GM18507 (cell line): ENCODE measurements at regions not wholly inside any gene's neighbourhood (a gene's known extent, or its start where the extent isn't known, plus 50 kb on each side); places are given as distances from the start of the nearest gene placed in this dataset.

Experiments
- DNase-seq: peaks from one replicate; pipeline ENCODE4 v3.0.0; 2011; ENCODE audit warnings: low read depth; ENCODE audit not compliant: insufficient read length; ENCODE audit errors: extremely low spot score
- FAIRE-seq: peaks from 2 replicates; lab custom pipeline; 2011; peaks lifted over from hg19 to GRCh38; lab: Jason Lieb, UNC

DNA sequence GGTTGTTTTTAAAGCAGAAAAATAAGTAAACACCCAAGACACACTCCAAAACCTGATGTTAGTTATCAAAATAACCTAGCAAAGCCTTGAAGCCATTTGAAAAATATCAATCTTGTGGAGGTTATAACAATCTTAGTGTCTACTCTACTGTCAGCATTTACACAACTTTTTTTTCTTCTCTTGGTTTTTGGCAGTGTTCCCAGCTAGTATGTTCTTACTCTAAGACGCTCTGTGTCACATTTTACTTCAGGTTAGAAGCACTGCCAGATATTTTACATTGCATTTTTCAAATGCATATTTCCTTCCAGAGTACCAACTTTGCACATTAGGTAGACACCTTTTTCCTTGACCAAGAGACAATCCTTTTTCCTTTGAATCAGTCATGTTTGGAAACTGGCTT, 114.0 kb upstream of the INPP4B start:
- DNase-seq (no peak), FAIRE-seq (no peak)

DNA sequence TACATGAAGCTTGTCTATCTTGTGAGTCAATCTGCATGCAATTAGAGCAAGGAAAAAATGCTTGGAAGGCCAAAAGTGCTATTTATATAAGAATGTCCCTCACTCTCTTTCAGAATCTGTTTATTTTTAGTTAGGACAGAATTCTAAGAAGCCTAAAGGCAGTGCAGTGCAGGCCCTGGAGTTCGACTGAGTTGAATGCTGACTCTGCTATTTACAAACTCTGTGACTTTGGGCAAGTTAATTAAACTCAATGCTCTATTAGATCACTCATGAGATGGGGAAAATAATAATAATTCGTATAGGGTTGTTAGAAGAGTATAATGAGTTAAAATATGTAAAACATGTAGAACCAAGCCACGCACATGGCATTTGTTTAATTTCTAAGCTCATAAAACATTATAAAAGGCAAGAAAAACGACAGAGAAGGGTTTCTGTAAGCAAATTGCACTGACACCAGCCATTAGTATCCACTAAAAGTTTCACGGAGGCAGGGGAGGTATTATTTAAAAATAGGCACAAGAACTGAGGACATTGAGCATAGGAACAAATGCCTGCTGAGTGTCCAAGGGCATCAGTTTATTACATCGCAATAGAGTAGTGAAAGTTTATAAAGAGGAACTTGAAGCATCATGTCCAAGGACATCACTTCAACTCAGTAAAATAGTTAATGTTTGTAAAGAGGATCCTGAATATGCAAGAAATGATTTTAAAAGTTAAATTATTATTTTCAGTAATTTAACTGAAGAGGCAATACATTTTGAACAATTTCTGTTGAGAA, 115.0 kb upstream of the INPP4B start:
- FAIRE-seq (no peak), DNase-seq (no peak)

DNA sequence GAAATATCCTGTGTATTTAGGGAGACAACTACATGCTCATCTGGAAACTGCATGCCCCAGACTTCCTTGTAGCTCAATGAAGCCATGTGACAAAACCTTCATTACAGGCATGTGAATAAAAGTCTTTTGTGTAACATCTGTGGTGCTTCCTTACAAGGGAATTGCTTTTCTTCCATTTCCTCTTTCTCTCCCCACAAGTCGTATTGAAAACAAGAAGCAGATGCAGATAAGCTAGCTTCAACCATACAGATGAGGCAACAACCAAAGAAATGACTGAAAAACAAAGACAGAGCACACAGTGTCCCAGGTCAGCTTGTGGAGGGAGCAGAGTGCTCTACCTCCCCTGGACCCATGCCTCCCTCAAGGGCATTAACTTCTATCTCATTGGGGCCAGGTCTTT, 115.8 kb upstream of the INPP4B start:
- FAIRE-seq, result no peak

DNA sequence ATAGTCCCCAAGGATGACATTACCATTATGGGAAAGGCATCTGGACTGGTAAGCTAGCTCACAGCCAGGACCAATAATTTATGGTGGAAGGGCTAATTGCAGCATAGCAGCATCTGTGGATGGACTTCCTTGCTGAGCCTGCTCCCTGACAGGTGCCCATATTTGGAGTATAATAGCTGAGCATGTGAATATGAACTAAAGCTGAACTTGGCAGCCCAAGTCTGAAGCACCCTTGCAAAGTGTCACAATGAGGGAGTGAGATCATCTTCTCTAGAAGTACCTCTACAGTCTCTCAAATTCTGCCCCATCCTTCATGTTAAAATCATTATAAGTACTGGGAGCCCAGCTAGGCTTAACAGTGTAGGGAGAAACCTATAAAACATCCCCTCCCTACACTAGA, 128.2 kb upstream of the INPP4B start:
- FAIRE-seq (no peak), DNase-seq (no peak)

More for the DNA sequence above, 115.8 kb upstream of the INPP4B start:
- DNase-seq, result no peak

DNA sequence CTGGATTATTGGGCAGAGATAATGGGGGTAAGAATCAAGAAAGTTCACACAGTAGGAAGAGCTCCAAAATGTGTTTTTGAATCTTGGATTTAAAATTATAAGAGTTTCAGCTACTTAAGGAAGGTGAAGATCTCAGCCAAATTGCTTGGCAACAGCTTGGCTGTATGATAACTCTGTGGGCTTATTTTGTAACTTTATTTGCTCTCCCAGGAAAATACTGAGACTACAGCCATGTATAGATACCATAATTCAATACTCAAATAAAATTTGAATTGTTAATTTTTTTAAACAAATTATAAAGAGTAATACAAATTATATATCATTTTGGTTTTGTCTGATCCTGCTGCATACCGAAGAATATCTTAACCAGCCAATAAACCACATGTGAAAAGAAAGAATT, 129.5 kb upstream of the INPP4B start:
- no peak for FAIRE-seq
- DNase-seq, result no peak

DNA sequence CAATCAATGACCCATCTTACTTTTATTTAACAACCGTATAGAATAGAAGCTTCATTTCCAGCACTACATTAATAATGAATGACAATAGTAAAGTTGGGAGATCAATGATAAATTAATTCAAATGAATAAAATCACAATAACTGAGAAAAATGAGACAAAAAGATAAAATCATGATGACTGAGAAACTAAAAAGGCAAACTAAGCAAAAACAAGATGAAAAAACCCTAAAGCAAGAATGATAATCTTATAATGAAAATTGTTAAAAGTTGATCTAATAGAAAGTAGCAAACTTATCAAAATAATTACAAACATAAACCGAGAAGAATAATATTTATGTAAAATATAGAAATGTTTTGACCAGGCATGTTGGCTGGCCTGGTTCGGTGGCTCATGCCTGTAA, 130.4 kb upstream of the INPP4B start:
- FAIRE-seq (no peak), DNase-seq (no peak)

DNA sequence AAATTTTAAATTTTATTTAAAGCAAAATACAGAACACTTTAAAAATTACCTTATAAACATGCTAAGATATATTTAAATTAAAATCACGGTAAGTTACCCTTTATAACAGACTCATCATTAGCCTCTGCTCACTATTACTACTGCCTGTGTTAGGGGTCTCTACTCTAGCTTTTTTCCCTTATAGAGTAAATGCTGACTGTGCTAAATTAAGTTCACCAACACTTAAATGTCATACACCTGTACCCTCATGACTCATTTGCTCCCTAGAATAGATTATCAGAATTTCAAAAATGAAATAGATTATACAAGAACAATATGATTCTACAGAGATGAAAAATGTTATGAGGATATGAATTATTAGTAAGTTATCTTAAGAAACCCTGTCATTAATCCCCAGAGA, 131.1 kb upstream of the INPP4B start:
- DNase-seq (no peak), FAIRE-seq (no peak)

DNA sequence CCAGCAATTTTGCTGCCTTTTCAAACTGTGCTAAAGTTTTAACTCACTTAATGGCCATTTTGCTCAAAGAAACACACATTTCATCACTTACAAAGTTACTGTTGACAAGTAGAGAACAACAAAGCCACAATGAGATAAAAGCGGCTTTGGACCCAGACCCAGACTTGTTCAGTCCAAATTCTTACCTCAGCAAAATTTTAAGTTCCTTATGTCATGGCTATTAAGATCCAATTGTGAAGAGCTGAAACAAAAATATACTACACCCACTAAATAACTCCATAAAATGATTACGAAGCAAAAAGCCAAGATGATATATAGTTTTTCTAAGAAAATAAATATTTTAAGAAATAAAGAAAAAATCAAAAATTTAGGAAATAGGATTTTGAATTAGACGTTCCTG, 137.0 kb upstream of the INPP4B start:
- no peak for FAIRE-seq
- DNase-seq, result no peak

DNA sequence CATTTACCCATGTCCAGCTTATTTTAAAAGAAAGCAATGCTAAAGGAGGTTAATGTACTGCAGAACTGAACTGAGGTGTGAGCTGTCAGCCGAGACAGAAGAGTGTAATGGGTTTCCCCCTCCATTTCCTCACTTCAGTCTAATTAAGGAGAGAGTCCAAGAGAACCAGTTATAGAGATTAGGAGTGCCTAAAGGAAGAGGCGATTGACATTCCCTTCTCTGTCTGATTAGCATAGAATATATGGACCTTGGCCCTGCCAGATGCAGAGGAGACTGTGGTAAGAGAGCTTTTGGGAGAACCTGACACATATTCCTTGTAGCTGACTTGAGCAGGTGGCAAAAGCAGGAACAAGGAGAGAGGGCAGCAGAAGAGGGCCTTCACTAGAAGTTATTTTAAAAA, 137.5 kb upstream of the INPP4B start:
- no peak for FAIRE-seq
- no peak for DNase-seq

DNA sequence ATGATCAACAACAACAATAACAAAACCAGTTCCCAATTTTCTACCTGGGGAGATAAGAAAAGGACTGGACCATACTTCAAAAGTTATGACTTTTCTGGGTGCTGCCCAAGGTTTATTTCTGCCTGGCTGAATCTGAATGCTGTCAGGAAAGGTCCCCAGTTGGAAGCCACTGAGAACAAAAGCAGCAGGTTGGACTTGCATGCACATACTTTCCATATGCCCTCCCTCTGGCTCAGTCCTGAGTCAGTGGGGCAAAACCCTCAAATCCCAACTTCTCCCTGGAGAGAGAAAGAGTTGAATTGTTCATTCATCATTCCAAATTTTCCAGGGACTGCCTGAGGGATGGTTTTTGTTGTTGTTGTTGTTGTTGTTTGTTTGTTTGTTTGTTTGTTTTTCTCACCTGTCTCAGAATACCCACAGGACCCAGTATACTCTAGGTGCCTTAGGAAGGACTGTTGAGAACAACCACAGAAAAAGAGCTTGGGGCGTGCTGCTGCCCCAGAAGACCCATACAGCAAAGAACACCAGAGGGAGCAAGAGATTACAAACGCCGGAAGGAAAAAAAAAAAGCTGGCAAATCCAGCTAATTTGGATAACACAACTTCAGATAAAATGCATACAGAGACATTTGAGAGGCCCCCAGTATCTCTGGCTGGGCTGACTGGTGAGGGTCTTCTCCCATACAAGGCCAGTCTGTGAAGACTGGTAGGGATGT, 138.9 kb upstream of the INPP4B start:
- DNase-seq, result no peak
- no peak for FAIRE-seq

DNA sequence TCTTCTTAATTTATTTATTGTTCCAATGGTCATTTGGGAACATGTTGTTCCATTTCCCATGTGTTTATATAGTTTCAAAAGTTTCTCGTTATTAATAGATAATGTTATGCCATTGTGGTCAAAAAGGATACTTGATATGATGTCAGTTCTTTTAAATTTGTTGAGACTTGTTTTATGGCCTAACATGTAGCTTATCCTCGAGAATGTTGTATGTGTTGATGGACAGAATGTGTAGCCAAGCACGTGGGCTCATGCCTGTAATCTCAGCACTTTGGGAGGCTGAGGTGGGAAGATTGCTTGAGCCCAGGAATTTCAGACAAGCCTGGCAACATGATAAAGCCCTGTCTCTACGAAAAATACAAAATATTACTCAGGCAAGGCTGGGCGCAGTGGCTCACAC, 168.5 kb upstream of the USP38 start:
- no peak for FAIRE-seq
- no peak for DNase-seq

DNA sequence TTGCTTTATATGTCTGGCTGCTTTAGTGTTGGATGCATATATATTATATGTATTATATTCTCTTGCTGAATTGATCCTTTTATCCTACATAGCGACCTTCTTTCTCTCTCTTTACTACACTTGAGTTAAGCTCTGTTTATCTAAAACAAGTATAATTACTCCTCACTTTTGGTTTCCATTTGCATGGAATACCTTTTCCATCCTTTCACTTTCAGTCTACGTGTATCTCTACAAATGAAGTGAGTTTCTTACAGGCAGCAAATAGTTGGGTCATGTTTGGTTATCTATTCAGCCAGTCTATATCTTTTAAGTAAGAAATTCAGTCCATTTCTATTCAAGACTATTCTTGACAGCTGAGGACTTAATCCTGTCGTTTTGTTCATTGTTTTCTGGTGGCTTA, 167.5 kb upstream of the USP38 start:
- no peak for FAIRE-seq

DNA sequence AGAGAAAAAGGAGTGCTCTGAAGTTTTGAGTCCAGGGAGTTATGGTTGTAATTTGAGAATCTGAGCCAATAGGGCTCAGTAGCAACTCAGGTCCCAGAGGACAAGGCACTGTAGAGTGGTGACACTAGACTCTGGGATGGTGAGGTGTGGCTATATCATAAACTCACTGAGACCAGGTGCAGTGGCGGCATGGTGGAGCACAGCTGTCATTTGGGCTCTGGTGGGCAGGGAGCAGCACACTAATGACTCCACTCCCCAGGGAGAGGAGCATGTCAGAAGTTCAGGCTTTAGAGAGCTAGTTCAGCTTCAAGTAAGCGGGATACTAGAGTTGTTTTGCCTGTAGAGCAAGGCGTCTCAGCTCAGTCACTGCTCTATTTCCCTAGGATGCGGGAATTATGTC, 165.4 kb upstream of the USP38 start:
- no peak for FAIRE-seq
- no peak for DNase-seq

More for the DNA sequence above, 167.5 kb upstream of the USP38 start:
- no peak for DNase-seq

DNA sequence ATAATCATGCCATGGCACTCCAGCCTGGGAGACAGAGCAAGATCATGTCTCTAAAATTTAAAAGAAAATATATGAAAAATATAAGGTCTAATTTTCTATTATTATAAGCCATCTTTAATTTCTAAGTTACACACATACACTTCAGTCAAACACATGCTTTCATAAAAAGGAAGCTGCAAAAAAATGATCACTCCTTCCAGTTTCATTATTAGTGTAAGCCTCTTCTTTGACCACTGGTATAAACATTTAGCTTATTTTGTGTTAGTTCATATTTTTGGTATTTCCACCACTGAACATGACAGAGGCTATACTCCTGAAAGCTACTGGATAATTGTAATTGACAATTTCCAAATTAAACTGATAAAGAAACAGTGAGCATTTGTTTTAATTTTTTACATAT, 163.3 kb upstream of the USP38 start:
- DNase-seq (peak; percentile 36), FAIRE-seq (peak; percentile 62)

DNA sequence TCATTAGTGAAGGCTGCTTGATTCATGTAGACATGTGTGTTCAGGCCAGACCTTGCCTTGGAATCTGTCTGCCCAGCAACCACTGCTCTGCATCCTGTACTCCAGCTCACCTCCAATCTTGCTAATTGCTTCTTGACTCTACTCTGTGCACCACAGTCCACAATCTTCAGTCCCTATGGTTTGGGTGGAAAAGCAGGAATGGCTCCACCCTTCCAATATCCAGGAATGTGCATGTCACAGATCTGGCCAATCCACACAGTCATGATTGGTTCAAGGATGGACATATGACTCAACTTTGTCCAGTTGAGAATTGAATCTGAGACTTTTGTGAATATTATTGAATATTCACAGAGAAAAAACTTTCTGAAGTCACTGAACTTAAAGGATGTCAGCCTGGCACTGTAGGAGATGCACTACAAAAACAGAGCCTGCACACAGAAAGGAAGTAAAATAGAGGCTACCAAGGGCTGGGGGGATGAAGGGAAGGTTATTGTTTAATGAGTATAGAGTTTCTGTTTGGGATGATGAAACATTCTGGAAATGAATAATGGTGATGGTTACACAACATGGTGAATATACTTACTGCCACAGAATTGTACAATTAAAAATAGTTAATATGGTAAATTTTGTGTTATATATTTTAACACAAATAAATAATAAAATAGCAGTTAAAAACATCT, 161.3 kb upstream of the USP38 start:
- DNase-seq, result no peak
- no peak for FAIRE-seq

DNA sequence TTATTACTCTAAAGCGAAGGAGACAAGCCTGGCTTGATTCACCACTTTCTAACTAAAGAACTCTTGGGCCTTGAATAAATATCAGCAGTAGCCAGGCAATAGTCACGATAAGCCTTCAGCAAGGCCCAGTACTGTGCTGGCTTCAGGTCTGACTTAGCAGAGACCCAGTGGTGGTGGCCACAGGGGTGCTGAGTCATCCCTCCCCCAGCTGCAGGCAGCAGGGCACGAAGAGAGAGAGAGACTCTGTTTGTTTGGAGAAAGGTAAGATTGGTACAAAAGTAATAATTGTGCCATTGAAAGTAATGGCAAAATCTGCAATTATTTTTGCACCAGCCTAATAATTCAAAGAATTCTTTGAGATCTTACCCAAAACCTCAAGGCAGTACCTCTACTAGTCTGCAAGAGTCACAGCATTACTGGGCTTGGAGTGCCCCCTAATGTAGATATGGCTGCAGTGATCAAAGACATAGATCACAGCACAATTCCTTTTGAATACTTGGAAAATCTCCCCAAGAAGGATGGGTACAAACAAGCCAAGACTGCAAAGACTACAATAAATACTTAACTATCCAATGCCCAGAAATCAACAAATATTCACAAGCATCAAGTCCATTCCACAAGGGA, 159.5 kb upstream of the USP38 start:
- no peak for DNase-seq
- peak; percentile 62 for FAIRE-seq

DNA sequence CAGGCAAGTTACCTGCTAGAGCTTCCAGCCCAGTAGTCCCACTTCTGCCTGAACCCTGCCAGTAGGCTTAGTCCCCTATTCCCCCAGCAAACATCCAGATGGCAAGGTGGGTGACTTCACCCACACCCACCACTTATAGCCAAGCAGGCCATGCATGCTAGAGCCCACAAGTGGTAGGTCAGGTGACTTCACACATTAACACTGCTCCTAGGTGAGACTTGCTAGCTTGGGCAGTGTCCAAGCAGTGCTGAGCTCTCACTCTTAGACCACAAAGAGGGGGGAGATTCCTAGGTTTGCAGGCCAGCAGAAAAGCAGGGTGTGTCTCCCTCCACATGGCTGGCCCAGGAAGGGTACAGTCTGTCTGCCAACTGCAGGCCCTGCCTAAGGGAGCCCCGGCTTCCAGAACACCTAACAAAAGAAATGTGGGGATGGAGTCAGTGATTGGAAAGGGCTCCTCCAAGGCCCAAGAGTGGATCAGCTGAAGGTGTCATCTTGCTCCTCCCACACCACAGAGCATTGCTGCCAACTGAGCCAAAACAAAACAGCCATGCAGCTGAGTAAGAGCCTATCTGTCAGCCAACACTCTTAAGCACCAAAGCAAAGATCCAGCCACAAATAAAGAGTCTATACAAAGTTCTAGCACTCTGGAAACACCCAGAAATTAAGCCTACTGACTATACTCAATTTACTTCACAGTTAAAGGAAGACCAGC, 158.1 kb upstream of the USP38 start:
- DNase-seq (no peak), FAIRE-seq (peak; percentile 5)

DNA sequence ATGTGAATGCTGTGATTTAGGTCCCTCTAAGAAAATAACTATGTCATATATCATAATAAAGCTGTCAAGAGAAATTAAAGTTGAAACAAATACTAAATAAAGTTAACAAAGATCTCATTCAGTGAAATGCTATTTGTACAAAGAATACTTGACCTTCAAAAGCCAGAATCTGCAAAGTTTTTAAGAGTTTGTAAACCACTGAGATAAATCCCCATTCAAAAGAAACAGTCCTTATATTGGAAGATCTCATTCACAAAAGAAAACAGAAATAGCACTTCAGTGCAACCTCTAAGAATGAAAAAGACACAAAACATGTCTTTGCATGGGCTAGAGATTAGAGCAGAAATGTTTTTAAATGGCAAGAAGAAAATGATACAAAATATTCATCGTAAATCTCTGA, 149.1 kb upstream of the USP38 start:
- DNase-seq (no peak), FAIRE-seq (no peak)

DNA sequence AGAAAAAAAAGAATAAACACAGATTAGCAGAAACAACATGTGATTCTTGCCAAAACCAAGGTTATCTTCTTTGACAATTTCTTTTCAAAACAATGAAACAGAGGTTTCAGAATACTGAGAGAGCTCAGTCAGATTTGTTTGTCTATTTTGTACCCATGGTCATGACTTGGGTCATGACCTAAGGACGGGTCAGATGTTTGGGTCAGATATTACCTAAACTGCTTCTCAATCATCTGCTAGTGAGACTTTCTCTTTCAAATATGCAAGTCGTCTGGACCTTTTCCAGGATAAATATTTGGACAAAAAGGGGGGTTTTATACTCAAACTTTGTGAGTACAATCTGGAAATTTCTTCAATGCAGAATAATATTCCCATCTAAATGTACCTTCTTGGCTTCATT, 148.3 kb upstream of the USP38 start:
- FAIRE-seq (no peak), DNase-seq (no peak)

DNA sequence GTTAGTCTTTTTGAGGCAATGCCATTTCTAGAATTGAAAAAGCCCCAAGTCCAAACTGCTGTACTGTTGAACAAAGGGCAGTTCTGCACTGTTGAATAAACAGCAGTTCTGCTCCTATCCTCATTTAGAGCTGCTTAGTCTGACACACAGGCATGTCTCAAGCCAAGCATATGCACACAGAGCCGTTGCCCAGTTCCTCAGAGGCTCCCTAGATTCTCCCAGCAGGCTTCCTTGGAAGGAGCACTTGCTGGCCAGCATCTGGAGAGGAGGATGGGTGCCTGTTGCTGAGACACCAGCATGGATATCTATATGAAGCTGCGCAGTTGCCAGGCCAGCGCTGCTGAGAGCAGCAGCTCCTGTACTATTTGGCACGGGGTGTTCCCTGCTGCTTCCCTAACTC, 138.3 kb upstream of the USP38 start:
- DNase-seq (no peak), FAIRE-seq (no peak)
